Stimulated activated effector memory CD8-positive, alpha-beta T cell treated with anti-CD3 and anti-CD28 coated beads, Interleukin-12 subunit alpha, Interleukin-12 subunit beta, amount 100 ng/mL, for 72 hours (primary cell): ENCODE measurements at regions not wholly inside any gene's neighbourhood (a gene's known extent, or its start where the extent isn't known, plus 50 kb on each side); places are given as distances from the start of the nearest gene placed in this dataset.
A peak's percentile ranks its signal among the peaks of the same experiment; 100 is the strongest.

ENCODE experiments used
- ATAC-seq: fragments of 150-1000 bp; cut with Tn5 transposase; 2 replicates; pipeline ENCODE4 v1.10.0; 2021
- DNase-seq, 2 donors: peaks; one replicate each; pipeline ENCODE4 v3.0.0; 2021 to 2022; ENCODE audit warnings: low spot score in 2 of 2
- H3K27ac Mint-ChIP-seq: one replicate; pipeline ENCODE4 v1.8.0; 2022; ENCODE audit warnings: mild to moderate bottlenecking, mixed read lengths
- H3K36me3 Mint-ChIP-seq: one replicate; pipeline ENCODE4 v1.8.0; 2022; ENCODE audit warnings: mild to moderate bottlenecking, mixed read lengths
- H3K4me1 Mint-ChIP-seq: one replicate; pipeline ENCODE4 v1.8.0; 2022; ENCODE audit warnings: mixed read lengths
- H3K4me3 Mint-ChIP-seq: one replicate; pipeline ENCODE4 v1.8.0; 2022; ENCODE audit warnings: mild to moderate bottlenecking, mixed read lengths
- H3K9me3 Mint-ChIP-seq: one replicate; pipeline ENCODE4 v1.8.0; 2022; ENCODE audit warnings: mixed read lengths

DNA sequence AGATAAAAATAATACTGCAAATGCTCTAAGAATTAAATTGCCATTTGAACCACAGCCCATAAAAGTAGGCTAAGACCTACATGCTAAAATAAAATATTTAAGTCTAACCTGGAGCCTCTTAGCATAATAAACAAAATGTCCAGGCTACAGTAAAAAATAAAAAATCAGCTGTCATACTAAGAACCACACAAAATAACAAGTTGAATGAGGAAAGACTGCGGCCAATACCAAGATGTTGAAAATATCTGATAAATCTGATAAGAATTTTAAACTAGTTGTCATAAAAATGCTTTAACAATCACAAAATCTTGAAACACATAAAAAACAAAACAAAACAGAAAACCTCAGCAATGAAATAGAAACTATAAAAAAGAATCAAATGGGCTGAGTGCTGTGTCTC lies 336.9 kb upstream of the MSX2 start:
- no peak overlapping the region for H3K27ac Mint-ChIP-seq
- no peak for ATAC-seq
- H3K4me3 Mint-ChIP-seq, result no peak overlapping the region

GRCh38 chr5:174392892-174393291 lies 331.5 kb upstream of the MSX2 start:
- no peak overlapping the region for H3K4me3 Mint-ChIP-seq
- no peaks in the 10 kb centered on the region for H3K4me1 Mint-ChIP-seq
- ATAC-seq (no peak), DNase-seq (no peak)
- H3K36me3 Mint-ChIP-seq, result no peaks in the 10 kb centered on the region
- H3K9me3 Mint-ChIP-seq, result no peaks in the 10 kb centered on the region
- H3K27ac Mint-ChIP-seq, result no peak overlapping the region

More for the DNA sequence above, 336.9 kb upstream of the MSX2 start:
- Mint-ChIP-seq H3K4me1 (no peaks in the 10 kb centered on the region), H3K9me3 (no peaks in the 10 kb centered on the region), H3K36me3 (no peaks in the 10 kb centered on the region)
- DNase-seq, result no peak

GRCh38 chr5:174396541-174396940 lies 327.8 kb upstream of the MSX2 start:
- H3K4me3 Mint-ChIP-seq, result no peak overlapping the region
- H3K4me1 Mint-ChIP-seq, result no peaks in the 10 kb centered on the region
- DNase-seq (no peak), ATAC-seq (no peak)
- no peaks in the 10 kb centered on the region for H3K9me3 Mint-ChIP-seq
- H3K36me3 Mint-ChIP-seq, result no peaks in the 10 kb centered on the region
- no peak overlapping the region for H3K27ac Mint-ChIP-seq

GRCh38 chr5:174397206-174397605 lies 327.2 kb upstream of the MSX2 start:
- no peaks in the 10 kb centered on the region for H3K36me3 Mint-ChIP-seq

GRCh38 chr5:174398171-174398570 lies 326.2 kb upstream of the MSX2 start:
- no peak for ATAC-seq
- no peaks in the 10 kb centered on the region for H3K36me3 Mint-ChIP-seq
- no peak overlapping the region for H3K4me3 Mint-ChIP-seq
- no peaks in the 10 kb centered on the region for H3K4me1 Mint-ChIP-seq
- no peak overlapping the region for H3K27ac Mint-ChIP-seq
- no peak for DNase-seq
- no peaks in the 10 kb centered on the region for H3K9me3 Mint-ChIP-seq

More at GRCh38 chr5:174397206-174397605, 327.2 kb upstream of the MSX2 start:
- no peak for DNase-seq
- Mint-ChIP-seq H3K27ac (no peak overlapping the region), H3K4me1 (no peaks in the 10 kb centered on the region), H3K9me3 (no peaks in the 10 kb centered on the region), H3K4me3 (no peak overlapping the region)
- no peak for ATAC-seq

- no peak overlapping the region for H3K27ac Mint-ChIP-seq
- H3K4me1 Mint-ChIP-seq, result no peaks in the 10 kb centered on the region
- H3K4me3 Mint-ChIP-seq, result no peak overlapping the region
- no peaks in the 10 kb centered on the region for H3K36me3 Mint-ChIP-seq
- ATAC-seq (no peak), DNase-seq (no peak)
- H3K9me3 Mint-ChIP-seq, result no peaks in the 10 kb centered on the region
Measured at GRCh38 chr5:174399411-174399810, 325.0 kb upstream of the MSX2 start.

GRCh38 chr5:174400461-174400860 lies 323.9 kb upstream of the MSX2 start:
- no peak overlapping the region for H3K27ac Mint-ChIP-seq
- H3K4me3 Mint-ChIP-seq, result no peak overlapping the region
- peaks cover 3% of the 10 kb centered on the region for H3K9me3 Mint-ChIP-seq
- no peaks in the 10 kb centered on the region for H3K4me1 Mint-ChIP-seq
- no peak for DNase-seq
- H3K36me3 Mint-ChIP-seq, result no peaks in the 10 kb centered on the region
- ATAC-seq, result no peak

DNA sequence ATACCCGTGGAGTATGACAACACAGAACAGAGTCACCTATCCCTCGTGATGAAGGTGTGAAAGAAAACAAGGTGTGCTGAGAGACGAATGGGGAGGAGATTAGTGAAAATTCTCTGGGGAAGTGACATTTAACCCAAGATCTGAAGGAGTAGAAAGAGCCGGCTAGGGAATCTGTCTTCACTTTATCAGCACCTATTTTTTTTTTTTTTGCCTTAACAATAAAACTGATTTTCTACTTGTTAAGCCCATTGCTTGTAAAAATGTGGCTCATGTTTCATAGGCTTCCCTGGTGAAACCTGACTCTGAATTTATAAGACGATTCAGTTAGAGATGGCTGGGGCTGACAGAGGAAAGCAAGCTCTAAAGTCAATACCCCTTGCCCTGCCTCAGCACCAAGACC lies 322.6 kb upstream of the MSX2 start:
- no peak overlapping the region for H3K4me3 Mint-ChIP-seq

GRCh38 chr5:174402222-174402812 lies 322.1 kb upstream of the MSX2 start:
- H3K27ac Mint-ChIP-seq, result no peak overlapping the region
- H3K4me1 Mint-ChIP-seq, result no peaks in the 10 kb centered on the region
- no peaks in the 10 kb centered on the region for H3K36me3 Mint-ChIP-seq
- peaks cover 4% of the 10 kb centered on the region for H3K9me3 Mint-ChIP-seq
- no peak for ATAC-seq
- no peak for DNase-seq
- H3K4me3 Mint-ChIP-seq, result no peak overlapping the region

More for the DNA sequence above, 322.6 kb upstream of the MSX2 start:
- Mint-ChIP-seq H3K9me3 (peaks cover 4% of the 10 kb centered on the region), H3K27ac (no peak overlapping the region), H3K36me3 (no peaks in the 10 kb centered on the region), H3K4me1 (no peaks in the 10 kb centered on the region)
- no peak for DNase-seq
- no peak for ATAC-seq

DNA sequence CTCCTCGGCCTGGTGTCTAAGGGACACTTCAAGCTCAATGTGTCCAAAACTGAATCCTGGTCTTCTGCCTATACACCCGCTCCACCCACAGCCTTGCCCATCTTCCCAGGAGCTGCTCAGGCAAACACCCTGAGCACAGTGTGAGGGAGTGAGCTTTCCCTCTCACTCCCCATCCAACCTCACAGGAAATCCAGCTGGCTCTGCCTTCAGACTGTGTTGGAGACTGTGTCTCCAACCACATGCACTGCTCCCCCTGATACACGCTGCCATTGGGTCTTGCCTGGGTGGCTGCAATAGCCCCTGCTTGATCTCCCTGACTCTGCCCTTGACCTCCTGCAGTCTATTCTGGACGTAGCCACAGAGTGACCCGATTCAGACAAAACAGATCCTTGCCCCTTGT lies 319.5 kb upstream of the MSX2 start:
- DNase-seq (no peak), ATAC-seq (peak; percentile 21)
- H3K4me1 Mint-ChIP-seq, result no peaks in the 10 kb centered on the region
- peaks cover 10% of the 10 kb centered on the region for H3K9me3 Mint-ChIP-seq
- H3K4me3 Mint-ChIP-seq, result no peak overlapping the region
- H3K27ac Mint-ChIP-seq, result no peak overlapping the region
- no peaks in the 10 kb centered on the region for H3K36me3 Mint-ChIP-seq

DNA sequence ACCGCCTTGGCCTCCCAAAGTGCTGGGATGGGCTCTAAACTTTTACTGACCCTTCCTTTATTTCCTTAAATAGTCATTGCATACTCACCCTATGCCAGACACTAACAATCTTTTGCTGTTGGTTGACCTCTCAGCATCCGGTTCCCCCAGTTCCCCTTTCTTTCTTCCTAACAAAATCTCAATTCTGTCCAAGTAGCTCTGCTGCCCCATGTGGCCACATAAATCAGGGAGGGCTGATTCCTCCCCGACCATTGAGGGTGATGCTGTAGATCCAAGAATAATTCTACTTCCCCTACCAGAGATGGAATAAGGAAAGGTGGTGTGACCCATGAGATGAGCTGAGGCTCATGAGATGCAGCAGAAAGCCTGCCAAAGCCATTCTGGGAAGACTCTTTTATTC lies 315.3 kb upstream of the MSX2 start:
- Mint-ChIP-seq H3K27ac (no peak overlapping the region), H3K36me3 (no peaks in the 10 kb centered on the region), H3K9me3 (peaks cover 10% of the 10 kb centered on the region), H3K4me1 (no peaks in the 10 kb centered on the region), H3K4me3 (no peak overlapping the region)
- ATAC-seq (no peak), DNase-seq (no peak)

- Mint-ChIP-seq H3K9me3 (peaks cover 10% of the 10 kb centered on the region), H3K36me3 (no peaks in the 10 kb centered on the region), H3K4me1 (no peaks in the 10 kb centered on the region), H3K4me3 (no peak overlapping the region), H3K27ac (no peak overlapping the region)
- ATAC-seq, result no peak
- DNase-seq, result no peak
Measured at GRCh38 chr5:174409971-174410370, 314.4 kb upstream of the MSX2 start.

- no peaks in the 10 kb centered on the region for H3K4me1 Mint-ChIP-seq
- DNase-seq (no peak), ATAC-seq (no peak)
- H3K4me3 Mint-ChIP-seq, result no peak overlapping the region
- peaks cover 6% of the 10 kb centered on the region for H3K9me3 Mint-ChIP-seq
- H3K27ac Mint-ChIP-seq, result no peak overlapping the region
- H3K36me3 Mint-ChIP-seq, result no peaks in the 10 kb centered on the region
Measured at GRCh38 chr5:174410716-174411478, 313.5 kb upstream of the MSX2 start.

GRCh38 chr5:174411479-174411819 lies 312.9 kb upstream of the MSX2 start:
- Mint-ChIP-seq H3K36me3 (no peaks in the 10 kb centered on the region), H3K9me3 (peaks cover 6% of the 10 kb centered on the region), H3K4me1 (no peaks in the 10 kb centered on the region), H3K4me3 (no peak overlapping the region), H3K27ac (no peak overlapping the region)
- DNase-seq (no peak), ATAC-seq (no peak)

- Mint-ChIP-seq H3K4me1 (no peaks in the 10 kb centered on the region), H3K4me3 (no peak overlapping the region), H3K27ac (no peak overlapping the region), H3K9me3 (peaks cover 6% of the 10 kb centered on the region), H3K36me3 (no peaks in the 10 kb centered on the region)
- DNase-seq (no peak), ATAC-seq (no peak)
Measured at GRCh38 chr5:174412374-174412773, 312.0 kb upstream of the MSX2 start.

GRCh38 chr5:174412941-174413340 lies 311.4 kb upstream of the MSX2 start:
- H3K27ac Mint-ChIP-seq, result no peak overlapping the region
- no peak overlapping the region for H3K4me3 Mint-ChIP-seq
- peaks cover 6% of the 10 kb centered on the region for H3K9me3 Mint-ChIP-seq
- ATAC-seq (no peak), DNase-seq (no peak)
- no peaks in the 10 kb centered on the region for H3K4me1 Mint-ChIP-seq
- H3K36me3 Mint-ChIP-seq, result no peaks in the 10 kb centered on the region
